ENCODE measurements at regions not wholly inside any gene's neighbourhood (a gene's known extent, or its start where the extent isn't known, plus 50 kb on each side); places are given as distances from the start of the nearest gene placed in this dataset.

DNA sequence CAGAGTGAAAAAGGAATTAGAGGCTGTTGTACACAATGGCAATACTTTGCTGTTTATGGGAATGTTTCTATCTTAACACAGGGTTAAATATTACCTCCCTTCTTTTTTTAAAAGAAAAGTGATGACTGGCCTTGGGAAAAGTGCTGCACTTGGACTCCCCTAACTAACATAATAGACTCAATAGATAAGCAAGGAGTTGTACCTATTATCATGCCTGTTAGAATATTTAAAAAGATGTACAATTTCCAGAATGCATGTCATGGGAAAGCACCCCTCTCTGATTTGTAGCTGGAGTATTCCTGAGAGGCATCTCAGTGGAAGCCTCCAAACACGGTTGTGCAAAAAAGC, 79.3 kb upstream of the GPC6 start:
- ChIA-PET POLR2A (no interaction called here), CTCF (no interaction called here)
- Mint-ChIP-seq H3K4me1 (ENCODE audit: low read depth) (no peaks in the 10 kb centered on the region), H3K27ac (no peak overlapping the region), H3K27me3 (no peaks in the 10 kb centered on the region), H3K4me3 (no peak overlapping the region), H3K9me3 (no peaks in the 10 kb centered on the region), H3K36me3 (ENCODE audit: low read depth) (no peaks in the 10 kb centered on the region)
- no peak for DNase-seq
- no peak for ATAC-seq
- no peak for TF ChIP-seq CTCF (IDR thresholded peaks at IDR 0.05)
- intact Hi-C loops (cut with micrococcal nuclease) = no loop called here

- H3K4me1 Mint-ChIP-seq (ENCODE audit: low read depth) = no peaks in the 10 kb centered on the region
- H3K27ac Mint-ChIP-seq = no peak overlapping the region
- intact Hi-C loops (cut with micrococcal nuclease) = no loop called here
- no peaks in the 10 kb centered on the region for H3K36me3 Mint-ChIP-seq (ENCODE audit: low read depth)
- H3K27me3 Mint-ChIP-seq = no peaks in the 10 kb centered on the region
- no peak overlapping the region for H3K4me3 Mint-ChIP-seq
- ATAC-seq = no peak
- DNase-seq = no peak
- no peaks in the 10 kb centered on the region for H3K9me3 Mint-ChIP-seq
- ChIA-PET CTCF (no interaction called here), POLR2A (no interaction called here)
- no peak for TF ChIP-seq CTCF (IDR thresholded peaks at IDR 0.05)
These were observed 78.7 kb upstream of the GPC6 start for GRCh38 chr13:93147946-93148345.

- CTCF ChIA-PET = no interaction called here
These were observed 75.3 kb upstream of the GPC6 start for GRCh38 chr13:93151277-93151676.

DNA sequence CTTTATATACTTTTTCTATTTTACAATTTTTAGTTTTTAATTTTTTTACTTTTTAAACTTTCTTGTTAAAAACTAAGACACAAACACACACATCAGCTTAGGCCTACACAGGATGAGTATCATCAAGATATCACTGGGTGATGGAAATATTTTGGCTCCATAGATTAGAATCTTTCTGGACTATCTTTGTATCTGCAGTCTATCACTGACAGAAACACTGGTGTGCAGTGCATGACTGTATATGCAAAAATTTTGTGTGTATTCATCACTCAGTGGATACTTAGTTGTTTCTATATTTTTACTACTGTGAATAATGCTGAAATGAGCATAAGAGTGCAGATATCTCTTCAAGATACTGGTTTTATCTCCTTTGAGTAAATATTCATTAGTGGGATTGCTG, 68.0 kb upstream of the GPC6 start:
- TF ChIP-seq CTCF (IDR thresholded peaks at IDR 0.05) = no peak
- intact Hi-C loops (cut with micrococcal nuclease) = no loop called here
- Mint-ChIP-seq H3K27ac (no peak overlapping the region), H3K4me3 (no peak overlapping the region), H3K9me3 (peaks cover 1% of the 10 kb centered on the region), H3K27me3 (no peaks in the 10 kb centered on the region), H3K4me1 (ENCODE audit: low read depth) (no peaks in the 10 kb centered on the region), H3K36me3 (ENCODE audit: low read depth) (no peaks in the 10 kb centered on the region)
- DNase-seq (no peak), ATAC-seq (no peak)
- POLR2A ChIA-PET = no interaction called here
- CTCF ChIA-PET = no interaction called here

More at GRCh38 chr13:93151277-93151676, 75.3 kb upstream of the GPC6 start:
- H3K4me3 Mint-ChIP-seq = no peak overlapping the region
- DNase-seq = no peak
- H3K36me3 Mint-ChIP-seq (ENCODE audit: low read depth) = no peaks in the 10 kb centered on the region
- TF ChIP-seq CTCF (IDR thresholded peaks at IDR 0.05) = no peak
- intact Hi-C loops (cut with micrococcal nuclease) = no loop called here
- no peak overlapping the region for H3K27ac Mint-ChIP-seq
- POLR2A ChIA-PET = no interaction called here
- peak; percentile 51 for ATAC-seq
- no peaks in the 10 kb centered on the region for H3K4me1 Mint-ChIP-seq (ENCODE audit: low read depth)
- no peaks in the 10 kb centered on the region for H3K9me3 Mint-ChIP-seq
- H3K27me3 Mint-ChIP-seq = no peaks in the 10 kb centered on the region

- Mint-ChIP-seq H3K9me3 (peaks cover 2% of the 10 kb centered on the region), H3K27me3 (no peaks in the 10 kb centered on the region), H3K36me3 (ENCODE audit: low read depth) (no peaks in the 10 kb centered on the region), H3K27ac (no peak overlapping the region), H3K4me1 (ENCODE audit: low read depth) (no peaks in the 10 kb centered on the region), H3K4me3 (no peak overlapping the region)
- peak; percentile 34 for ATAC-seq
- intact Hi-C loops (cut with micrococcal nuclease) = no loop called here
- TF ChIP-seq CTCF (IDR thresholded peaks at IDR 0.05) = no peak
- CTCF ChIA-PET = no interaction called here
- POLR2A ChIA-PET = no interaction called here
- DNase-seq = no peak
These were observed 56.6 kb upstream of the GPC6 start for GRCh38 chr13:93169980-93170379.

Measured in activated CD8-positive, alpha-beta T cell treated with anti-CD3 and anti-CD28 coated beads for 36 hours (primary cell).